ENCODE measurements at regions not wholly inside any gene's neighbourhood (a gene's known extent, or its start where the extent isn't known, plus 50 kb on each side); places are given as distances from the start of the nearest gene placed in this dataset.

- WGBS: 64% methylated on average over 4 of the region's 4 CpGs
- no peak for DNase-seq (ENCODE audit: low spot score)
- Histone ChIP-seq H3K9me3 (no peaks in the 10 kb centered on the region), H3K27me3 (replicated peaks; ENCODE audit: insufficient read depth) (no peaks in the 10 kb centered on the region), H3K27ac (no peak overlapping the region), H3K4me1 (replicated peaks) (no peaks in the 10 kb centered on the region), H3K4me3 (no peak overlapping the region), H3K36me3 (no peaks in the 10 kb centered on the region)
- TF ChIP-seq POLR2A (IDR thresholded peaks at IDR 0.05): no peak
- TF ChIP-seq CTCF (IDR thresholded peaks at IDR 0.05): no peak
- TF ChIP-seq POLR2AphosphoS5 (IDR thresholded peaks at IDR 0.05): no peak
- intact Hi-C loops (cut with DNase I): no loop called here
These were observed 147.5 kb upstream of the OBI1 start for GRCh38 chr13:78806457-78806856.

- Histone ChIP-seq H3K9me3 (no peaks in the 10 kb centered on the region), H3K27ac (no peak overlapping the region), H3K36me3 (no peaks in the 10 kb centered on the region), H3K27me3 (replicated peaks; ENCODE audit: insufficient read depth) (no peaks in the 10 kb centered on the region), H3K4me1 (replicated peaks) (no peaks in the 10 kb centered on the region), H3K4me3 (no peak overlapping the region)
- no peak for DNase-seq (ENCODE audit: low spot score)
- intact Hi-C loops (cut with DNase I): no loop called here
- TF ChIP-seq CTCF (IDR thresholded peaks at IDR 0.05) (no peak), POLR2A (IDR thresholded peaks at IDR 0.05) (no peak), POLR2AphosphoS5 (IDR thresholded peaks at IDR 0.05) (no peak)
These were observed 144.0 kb upstream of the OBI1 start for GRCh38 chr13:78802912-78803311.

GRCh38 chr13:78787190-78787589 is 128.2 kb upstream of the OBI1 start:
- DNase-seq (ENCODE audit: low spot score): no peak
- intact Hi-C loops (cut with DNase I): no loop called here
- H3K36me3 ChIP-seq: no peaks in the 10 kb centered on the region

GRCh38 chr13:78786459-78786858 is 127.5 kb upstream of the OBI1 start:
- TF ChIP-seq CTCF (IDR thresholded peaks at IDR 0.05): no peak
- no peak for TF ChIP-seq POLR2A (IDR thresholded peaks at IDR 0.05)
- no peak for TF ChIP-seq POLR2AphosphoS5 (IDR thresholded peaks at IDR 0.05)
- no peak for DNase-seq (ENCODE audit: low spot score)
- Histone ChIP-seq H3K9me3 (no peaks in the 10 kb centered on the region), H3K4me1 (replicated peaks) (no peaks in the 10 kb centered on the region), H3K36me3 (no peaks in the 10 kb centered on the region), H3K27me3 (replicated peaks; ENCODE audit: insufficient read depth) (no peaks in the 10 kb centered on the region), H3K27ac (no peak overlapping the region), H3K4me3 (no peak overlapping the region)
- WGBS: 25% methylated on average over 1 of the region's 1 CpG
- intact Hi-C loops (cut with DNase I): no loop called here

More at GRCh38 chr13:78787190-78787589, 128.2 kb upstream of the OBI1 start:
- Histone ChIP-seq H3K4me1 (replicated peaks) (no peaks in the 10 kb centered on the region), H3K9me3 (no peaks in the 10 kb centered on the region), H3K27ac (no peak overlapping the region), H3K27me3 (replicated peaks; ENCODE audit: insufficient read depth) (no peaks in the 10 kb centered on the region), H3K4me3 (no peak overlapping the region)
- TF ChIP-seq CTCF (IDR thresholded peaks at IDR 0.05): no peak
- TF ChIP-seq POLR2AphosphoS5 (IDR thresholded peaks at IDR 0.05): no peak
- no peak for TF ChIP-seq POLR2A (IDR thresholded peaks at IDR 0.05)
- 23% methylated on average over 8 of the region's 8 CpGs for WGBS

- intact Hi-C loops (cut with DNase I): no loop called here
- H3K27ac ChIP-seq: no peak overlapping the region
- H3K9me3 ChIP-seq: no peaks in the 10 kb centered on the region
- H3K36me3 ChIP-seq: no peaks in the 10 kb centered on the region
- no peak overlapping the region for H3K4me3 ChIP-seq
- no peak for DNase-seq (ENCODE audit: low spot score)
- no peak for TF ChIP-seq POLR2AphosphoS5 (IDR thresholded peaks at IDR 0.05)
- TF ChIP-seq POLR2A (IDR thresholded peaks at IDR 0.05): no peak
- TF ChIP-seq CTCF (IDR thresholded peaks at IDR 0.05): no peak
- H3K4me1 ChIP-seq (replicated peaks): no peaks in the 10 kb centered on the region
- WGBS: 79% methylated on average over 4 of the region's 4 CpGs
- H3K27me3 ChIP-seq (replicated peaks; ENCODE audit: insufficient read depth): no peaks in the 10 kb centered on the region
These were observed 126.8 kb upstream of the OBI1 start for GRCh38 chr13:78785764-78786163.

Data from prostate gland (tissue), 2 donors.